ENCODE measurements at regions not wholly inside any gene's neighbourhood (a gene's known extent, or its start where the extent isn't known, plus 50 kb on each side); places are given as distances from the start of the nearest gene placed in this dataset.

DNA sequence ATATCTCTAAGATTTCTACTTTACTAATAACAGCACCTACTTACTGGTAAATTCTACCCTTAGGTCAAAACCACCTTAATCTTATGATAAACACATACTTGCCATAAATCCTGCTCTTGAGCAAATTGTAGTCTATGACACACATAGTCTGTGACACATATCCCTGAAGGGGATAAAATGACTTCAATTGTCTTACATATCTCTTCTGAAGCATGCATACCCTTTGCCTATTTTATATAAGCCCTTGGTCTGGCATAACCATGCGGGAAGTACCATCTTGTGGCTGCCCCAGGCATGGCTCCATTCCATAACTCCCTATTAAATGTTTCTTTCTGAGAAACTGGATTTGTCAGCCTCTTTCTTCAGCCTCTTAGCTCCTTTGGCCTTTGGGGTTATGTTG is 248.9 kb downstream of the SLC7A11 start:
- TF ChIP-seq, protein P1, sequence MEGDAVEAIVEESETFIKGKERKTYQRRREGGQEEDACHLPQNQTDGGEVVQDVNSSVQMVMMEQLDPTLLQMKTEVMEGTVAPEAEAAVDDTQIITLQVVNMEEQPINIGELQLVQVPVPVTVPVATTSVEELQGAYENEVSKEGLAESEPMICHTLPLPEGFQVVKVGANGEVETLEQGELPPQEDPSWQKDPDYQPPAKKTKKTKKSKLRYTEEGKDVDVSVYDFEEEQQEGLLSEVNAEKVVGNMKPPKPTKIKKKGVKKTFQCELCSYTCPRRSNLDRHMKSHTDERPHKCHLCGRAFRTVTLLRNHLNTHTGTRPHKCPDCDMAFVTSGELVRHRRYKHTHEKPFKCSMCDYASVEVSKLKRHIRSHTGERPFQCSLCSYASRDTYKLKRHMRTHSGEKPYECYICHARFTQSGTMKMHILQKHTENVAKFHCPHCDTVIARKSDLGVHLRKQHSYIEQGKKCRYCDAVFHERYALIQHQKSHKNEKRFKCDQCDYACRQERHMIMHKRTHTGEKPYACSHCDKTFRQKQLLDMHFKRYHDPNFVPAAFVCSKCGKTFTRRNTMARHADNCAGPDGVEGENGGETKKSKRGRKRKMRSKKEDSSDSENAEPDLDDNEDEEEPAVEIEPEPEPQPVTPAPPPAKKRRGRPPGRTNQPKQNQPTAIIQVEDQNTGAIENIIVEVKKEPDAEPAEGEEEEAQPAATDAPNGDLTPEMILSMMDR (IDR thresholded peaks at IDR 0.05), result no peak
- TF ChIP-seq POLR2A (IDR thresholded peaks at IDR 0.05), result no peak
